ENCODE measurements at regions not wholly inside any gene's neighbourhood (a gene's known extent, or its start where the extent isn't known, plus 50 kb on each side); places are given as distances from the start of the nearest gene placed in this dataset.
"Not testable (repeated sequence)": the region's sequence is repeated elsewhere in the genome, so short reads cannot be mapped to it uniquely, and the experiment has no call there.

DNA sequence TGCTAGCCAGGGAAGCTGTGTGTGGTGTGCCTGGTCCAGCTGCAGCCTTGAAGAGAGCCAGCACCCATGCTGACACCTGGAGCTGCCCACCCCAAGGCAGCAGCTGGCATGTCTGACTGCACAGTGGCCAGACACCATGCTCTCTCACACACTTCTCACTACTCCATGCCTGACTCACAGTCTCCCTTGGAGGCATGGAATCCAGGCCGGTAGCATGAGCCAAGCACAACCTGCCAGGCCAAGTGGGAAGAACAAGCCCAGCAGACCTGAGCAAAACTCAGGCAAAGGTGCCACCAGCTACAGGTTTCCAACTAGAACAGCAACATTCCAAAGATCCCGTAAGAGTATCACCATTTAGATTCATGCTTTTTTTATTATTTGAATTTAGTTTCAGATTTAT, 625.3 kb upstream of the LRRTM4 start:
- TF ChIP-seq, protein P1, sequence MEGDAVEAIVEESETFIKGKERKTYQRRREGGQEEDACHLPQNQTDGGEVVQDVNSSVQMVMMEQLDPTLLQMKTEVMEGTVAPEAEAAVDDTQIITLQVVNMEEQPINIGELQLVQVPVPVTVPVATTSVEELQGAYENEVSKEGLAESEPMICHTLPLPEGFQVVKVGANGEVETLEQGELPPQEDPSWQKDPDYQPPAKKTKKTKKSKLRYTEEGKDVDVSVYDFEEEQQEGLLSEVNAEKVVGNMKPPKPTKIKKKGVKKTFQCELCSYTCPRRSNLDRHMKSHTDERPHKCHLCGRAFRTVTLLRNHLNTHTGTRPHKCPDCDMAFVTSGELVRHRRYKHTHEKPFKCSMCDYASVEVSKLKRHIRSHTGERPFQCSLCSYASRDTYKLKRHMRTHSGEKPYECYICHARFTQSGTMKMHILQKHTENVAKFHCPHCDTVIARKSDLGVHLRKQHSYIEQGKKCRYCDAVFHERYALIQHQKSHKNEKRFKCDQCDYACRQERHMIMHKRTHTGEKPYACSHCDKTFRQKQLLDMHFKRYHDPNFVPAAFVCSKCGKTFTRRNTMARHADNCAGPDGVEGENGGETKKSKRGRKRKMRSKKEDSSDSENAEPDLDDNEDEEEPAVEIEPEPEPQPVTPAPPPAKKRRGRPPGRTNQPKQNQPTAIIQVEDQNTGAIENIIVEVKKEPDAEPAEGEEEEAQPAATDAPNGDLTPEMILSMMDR (IDR thresholded peaks at IDR 0.05; ENCODE audit: insufficient read depth, low read length, missing control alignments): no peak
- POLR2A ChIA-PET: no interaction called here
- H3K4me3 ChIP-seq (ENCODE audit: low read depth, low read length): no peak overlapping the region
- CTCF ChIA-PET: no interaction called here
- DNase-seq (ENCODE audit: low read depth, low spot score): no peak

DNA sequence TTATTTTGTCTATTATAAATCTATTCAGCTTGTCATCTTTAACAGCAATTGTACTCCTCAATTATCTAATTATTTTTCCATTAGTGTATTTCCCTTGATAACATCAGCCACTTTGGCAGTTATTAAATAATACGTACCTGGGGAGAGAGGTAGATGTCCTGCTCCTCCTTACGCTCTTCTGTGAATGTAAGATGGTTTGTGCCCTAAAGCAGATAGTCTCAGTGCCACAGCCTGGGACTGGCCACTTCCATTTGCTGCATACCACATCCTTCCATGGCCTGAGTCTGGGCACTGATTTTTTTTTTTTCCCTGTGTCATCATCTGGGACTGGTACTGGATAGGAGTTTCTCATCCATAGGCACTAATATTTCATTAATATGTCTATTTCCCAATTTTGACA, 632.4 kb upstream of the LRRTM4 start:
- POLR2A ChIA-PET: no interaction called here

DNA sequence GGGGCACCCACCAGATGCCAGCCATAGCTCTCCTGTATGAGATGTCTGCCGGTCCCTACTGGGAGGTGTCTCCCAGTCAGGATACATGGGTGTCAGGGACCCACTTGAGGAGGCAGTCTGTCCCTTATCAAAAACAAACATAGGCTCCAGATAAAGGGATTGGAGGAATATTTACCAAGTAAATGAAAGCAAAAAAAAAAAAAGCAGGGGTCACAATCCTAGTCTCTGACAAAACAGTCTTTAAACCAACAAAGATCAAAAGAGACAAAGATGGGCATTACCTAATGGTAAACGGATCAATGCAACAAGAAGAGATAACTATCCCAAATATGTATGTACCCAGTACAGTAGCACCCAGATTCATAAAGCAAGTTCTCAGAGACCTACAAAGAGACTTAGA, 640.0 kb upstream of the LRRTM4 start:
- DNase-seq (ENCODE audit: low read depth, low spot score): no peak
- TF ChIP-seq, protein P1 (IDR thresholded peaks at IDR 0.05; ENCODE audit: insufficient read depth, low read length, missing control alignments): no peak
- POLR2A ChIA-PET: no interaction called here

More for the DNA sequence above, 632.4 kb upstream of the LRRTM4 start:
- no peak overlapping the region for H3K4me3 ChIP-seq (ENCODE audit: low read depth, low read length)
- no peak for DNase-seq (ENCODE audit: low read depth, low spot score)
- CTCF ChIA-PET: no interaction called here
- TF ChIP-seq, protein P1 (IDR thresholded peaks at IDR 0.05; ENCODE audit: insufficient read depth, low read length, missing control alignments): no peak

DNA sequence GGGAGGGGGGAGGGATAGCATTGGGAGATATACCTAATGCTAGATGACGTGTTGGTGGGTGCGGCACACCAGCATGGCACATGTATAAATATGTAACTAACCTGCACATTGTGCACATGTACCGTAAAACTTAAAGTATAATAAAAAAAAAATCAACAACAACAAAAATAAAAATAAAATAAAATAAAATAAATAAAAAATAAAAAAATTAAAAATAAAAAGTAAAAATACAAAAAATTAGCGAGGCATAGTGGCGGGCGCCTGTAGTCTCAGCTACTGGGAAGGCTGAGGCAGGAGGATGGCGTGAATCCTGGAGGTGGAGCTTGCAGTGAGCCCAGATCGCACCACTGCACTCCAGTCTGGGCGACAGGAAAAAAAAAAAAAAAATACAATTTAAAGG, 650.0 kb upstream of the LRRTM4 start:
- CTCF ChIA-PET; H3K4me3 ChIP-seq (ENCODE audit: low read depth, low read length); POLR2A ChIA-PET; DNase-seq (ENCODE audit: low read depth, low spot score): not testable (repeated sequence)

More for the DNA sequence above, 640.0 kb upstream of the LRRTM4 start:
- CTCF ChIA-PET: no interaction called here
- no peak overlapping the region for H3K4me3 ChIP-seq (ENCODE audit: low read depth, low read length)

DNA sequence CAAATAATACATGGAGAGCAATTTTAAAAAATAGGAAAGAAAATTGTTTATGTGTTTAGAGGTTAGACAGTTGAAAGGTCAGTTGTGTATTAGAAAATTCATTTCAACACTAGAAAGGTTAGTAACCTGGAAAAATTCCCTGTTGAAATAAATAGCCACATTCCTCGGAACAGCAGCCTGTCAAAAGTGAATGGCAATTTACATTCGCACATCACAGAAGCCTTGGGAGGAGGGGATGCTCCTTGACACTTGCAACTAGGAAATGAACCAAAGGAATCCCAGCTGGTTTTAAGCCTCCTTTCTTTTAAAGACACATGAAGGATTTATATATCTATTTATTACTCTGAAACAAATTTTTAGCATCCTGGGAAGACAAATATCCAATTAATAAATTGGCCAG, 653.5 kb upstream of the LRRTM4 start:
- DNase-seq (ENCODE audit: low read depth, low spot score): no peak
- TF ChIP-seq, protein P1 (IDR thresholded peaks at IDR 0.05; ENCODE audit: insufficient read depth, low read length, missing control alignments): no peak
- ChIA-PET POLR2A (no interaction called here), CTCF (no interaction called here)
- H3K4me3 ChIP-seq (ENCODE audit: low read depth, low read length): no peak overlapping the region

DNA sequence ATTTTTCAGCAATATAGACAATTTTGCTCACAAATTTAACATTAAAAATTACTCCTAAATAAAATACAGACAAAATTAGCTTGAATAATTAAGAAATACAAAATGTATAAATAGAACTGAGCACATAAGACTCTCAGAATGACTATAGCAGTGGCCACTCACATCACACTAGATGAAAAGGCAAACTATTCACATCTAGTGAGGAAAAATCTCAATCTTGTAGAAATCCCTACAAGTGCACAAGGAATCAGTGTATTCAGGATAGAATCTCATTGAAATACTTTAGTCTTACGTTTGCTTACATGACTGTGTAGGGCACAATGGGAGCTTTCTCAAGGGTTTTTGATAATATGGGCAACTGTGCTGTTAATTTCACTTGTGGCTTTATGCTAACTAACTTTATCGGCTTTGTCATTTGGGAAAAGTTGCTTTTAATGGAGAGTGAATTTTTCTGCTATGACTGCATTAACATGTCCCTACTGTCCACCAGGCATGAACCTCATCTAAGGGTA, 678.9 kb upstream of the LRRTM4 start:
- H3K4me3 ChIP-seq (ENCODE audit: low read depth, low read length): no peak overlapping the region
- POLR2A ChIA-PET: no interaction called here
- CTCF ChIA-PET: no interaction called here
- DNase-seq (ENCODE audit: low read depth, low spot score): no peak
- TF ChIP-seq, protein P1 (IDR thresholded peaks at IDR 0.05; ENCODE audit: insufficient read depth, low read length, missing control alignments): no peak

DNA sequence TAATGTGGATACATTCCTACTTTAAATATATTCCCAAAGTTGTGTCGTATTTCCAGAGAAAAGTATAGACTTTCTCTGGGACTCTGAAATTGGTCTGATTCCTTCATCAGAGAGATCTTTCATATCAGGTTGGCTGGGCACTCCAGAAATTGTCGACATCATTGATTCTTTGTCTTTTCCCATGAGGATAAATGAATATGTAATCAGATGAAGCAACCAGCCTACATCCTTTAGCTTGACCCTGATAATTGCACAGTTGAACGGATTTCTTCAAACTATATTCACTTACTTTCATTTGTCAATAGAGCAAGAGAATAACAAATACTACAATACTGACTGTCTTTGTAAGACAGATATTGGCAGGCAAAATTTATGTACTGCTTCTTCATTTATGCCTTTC, 680.2 kb upstream of the LRRTM4 start:
- H3K4me3 ChIP-seq (ENCODE audit: low read depth, low read length): no peak overlapping the region
- TF ChIP-seq, protein P1 (IDR thresholded peaks at IDR 0.05; ENCODE audit: insufficient read depth, low read length, missing control alignments): no peak
- ChIA-PET POLR2A (no interaction called here), CTCF (no interaction called here)
- no peak for DNase-seq (ENCODE audit: low read depth, low spot score)
